HG03045 (cell line): ENCODE measurements at regions not wholly inside any gene's neighbourhood (a gene's known extent, or its start where the extent isn't known, plus 50 kb on each side); places are given as distances from the start of the nearest gene placed in this dataset.
"Not testable (repeated sequence)": the region's sequence is repeated elsewhere in the genome, so short reads cannot be mapped to it uniquely, and the experiment has no call there.

ENCODE experiments used
- ATAC-seq: cut with Tn5 transposase; IDR thresholded peaks from one replicate; pipeline ENCODE4 v1.9.1; 2021; ENCODE audit warnings: mild to moderate bottlenecking, moderate library complexity; ENCODE audit not compliant: unreplicated experiment

DNA sequence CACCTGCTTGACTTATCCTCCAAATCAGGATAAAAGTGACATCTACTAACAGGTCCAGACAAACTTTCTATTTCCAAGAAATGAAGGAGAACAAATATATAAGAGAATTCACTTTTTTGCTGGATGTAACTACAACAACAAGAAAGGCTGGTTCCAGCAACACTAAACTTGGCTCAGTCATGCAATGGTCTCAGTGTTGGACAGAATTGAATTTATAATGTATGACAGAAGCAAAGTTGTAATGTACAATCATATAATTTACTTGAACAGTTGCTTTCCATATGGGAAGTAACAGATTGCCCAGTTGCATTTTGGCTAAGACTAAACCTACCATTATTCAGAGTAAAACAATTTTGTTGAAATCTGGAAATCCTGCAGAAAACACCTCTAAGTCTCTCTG is 183.3 kb upstream of the INTU start:
- no peak for ATAC-seq

DNA sequence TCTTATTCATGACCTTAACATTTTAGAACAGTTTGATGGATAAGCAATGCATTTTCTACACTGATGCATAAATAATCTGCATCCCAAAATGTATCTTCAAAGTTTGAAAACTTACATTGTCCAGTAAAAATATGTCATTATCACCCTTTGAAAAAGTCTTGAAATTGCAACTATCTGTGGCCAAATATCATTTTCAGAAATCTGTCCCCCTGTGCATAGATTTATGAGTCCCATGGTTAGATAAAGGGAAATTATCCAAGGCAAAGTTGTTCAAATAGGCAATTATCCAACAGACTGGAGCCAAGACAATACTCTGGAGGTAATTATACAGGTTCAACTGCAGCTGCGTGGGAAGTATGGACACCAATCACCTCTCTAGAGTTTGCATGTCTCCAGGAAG is 182.5 kb upstream of the INTU start:
- ATAC-seq, result no peak

GRCh38 chr4:127463883-127464282 is 168.9 kb upstream of the INTU start:
- ATAC-seq, result no peak

DNA sequence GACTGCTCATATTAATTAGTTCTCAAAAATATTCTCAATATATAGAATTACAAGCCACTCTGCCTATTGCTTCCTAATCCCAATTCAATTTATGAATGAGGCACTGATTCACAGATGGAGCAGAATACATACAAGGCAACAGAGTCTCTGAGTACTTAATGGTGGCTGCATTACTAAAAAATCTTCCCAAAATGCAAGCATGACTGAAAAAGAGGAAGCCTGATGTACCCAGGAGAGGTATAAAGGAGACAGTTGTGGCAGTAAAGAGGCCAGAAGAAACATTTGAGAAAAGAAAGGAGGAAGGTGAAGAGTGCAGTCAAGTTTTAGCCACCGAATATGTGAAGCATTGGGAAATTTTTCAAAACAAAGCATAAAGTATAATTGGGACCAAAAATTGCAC is 163.2 kb upstream of the INTU start:
- ATAC-seq, result no peak

DNA sequence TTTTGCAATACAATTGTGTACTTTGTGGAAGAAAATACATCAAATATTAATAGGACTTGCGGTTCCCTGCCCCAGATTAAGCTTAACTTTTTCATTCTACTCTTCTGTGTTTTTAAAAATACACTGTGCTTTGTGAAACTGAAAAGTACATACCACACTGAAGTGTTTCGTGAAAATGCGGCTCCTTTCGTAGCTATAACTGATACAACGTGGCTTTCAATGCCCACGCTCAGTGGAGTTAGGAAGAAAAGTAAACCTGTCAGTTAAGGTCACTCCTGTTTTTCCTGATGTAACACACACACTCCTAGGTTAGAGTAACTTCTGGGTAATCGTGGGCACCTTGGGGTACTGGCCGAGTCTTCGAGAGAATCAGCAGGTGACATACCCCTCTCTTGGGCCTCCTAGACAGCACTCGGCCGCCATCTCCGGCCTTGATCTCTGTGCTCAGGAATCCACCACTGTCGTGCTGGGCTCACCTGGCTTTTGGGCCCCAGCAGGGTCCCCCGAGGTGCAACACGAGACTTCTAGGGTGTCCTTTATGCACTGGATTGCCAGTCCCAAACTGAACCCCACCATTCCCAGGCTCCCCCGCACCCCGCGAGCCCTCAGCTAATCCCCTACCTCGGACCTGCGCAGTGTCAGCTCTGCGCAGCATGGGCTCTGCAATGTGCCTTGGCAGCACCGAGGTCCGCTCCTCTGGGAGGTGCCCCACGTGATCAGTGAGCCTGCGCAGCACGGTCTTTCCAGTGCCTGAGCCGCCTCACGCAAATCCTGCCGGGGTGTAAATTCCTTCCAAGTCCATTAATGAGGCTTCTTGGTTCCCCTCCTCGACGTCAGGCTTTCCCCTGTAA is 162.6 kb upstream of the INTU start:
- ATAC-seq, result no peak

DNA sequence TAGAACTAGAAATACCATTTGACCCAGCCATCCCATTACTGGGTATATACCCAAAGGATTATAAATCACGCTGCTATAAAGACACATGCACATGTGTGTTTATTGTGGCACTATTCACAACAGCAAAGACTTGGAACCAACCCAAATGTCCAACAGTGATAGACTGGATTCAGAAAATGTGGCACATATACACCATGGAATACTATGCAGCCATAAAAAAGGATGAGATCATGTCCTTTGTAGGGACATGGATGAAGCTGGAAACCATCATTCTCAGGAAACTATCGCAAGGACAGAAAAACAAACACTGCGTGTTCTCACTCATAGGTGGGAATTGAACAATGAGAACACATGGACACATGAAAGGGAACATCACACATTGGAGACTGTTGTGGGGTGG is 154.5 kb upstream of the INTU start:
- ATAC-seq, result not testable (repeated sequence)

GRCh38 chr4:127479031-127479622 is 153.6 kb upstream of the INTU start:
- ATAC-seq, result no peak

- no peak for ATAC-seq
These were observed 150.7 kb upstream of the INTU start for GRCh38 chr4:127482049-127482448.

DNA sequence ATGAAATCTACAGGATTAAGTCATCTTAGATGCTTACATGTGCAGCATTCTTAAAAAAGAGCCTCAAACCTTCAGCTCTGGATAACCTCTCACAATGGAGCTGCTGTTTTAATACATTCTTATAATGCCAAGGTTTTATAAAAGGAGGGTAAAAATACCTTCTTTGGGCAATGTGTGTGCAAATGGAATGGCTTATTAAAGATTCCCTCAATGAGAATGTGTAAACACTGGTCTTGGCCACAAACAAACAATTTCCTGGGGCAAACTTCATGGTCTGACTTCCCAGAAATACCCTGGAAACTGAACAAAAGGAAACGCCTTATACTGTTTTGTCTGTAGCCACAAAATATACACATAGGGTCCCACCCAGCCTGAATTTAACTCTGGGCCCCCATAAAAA is 148.6 kb upstream of the INTU start:
- ATAC-seq, result no peak

DNA sequence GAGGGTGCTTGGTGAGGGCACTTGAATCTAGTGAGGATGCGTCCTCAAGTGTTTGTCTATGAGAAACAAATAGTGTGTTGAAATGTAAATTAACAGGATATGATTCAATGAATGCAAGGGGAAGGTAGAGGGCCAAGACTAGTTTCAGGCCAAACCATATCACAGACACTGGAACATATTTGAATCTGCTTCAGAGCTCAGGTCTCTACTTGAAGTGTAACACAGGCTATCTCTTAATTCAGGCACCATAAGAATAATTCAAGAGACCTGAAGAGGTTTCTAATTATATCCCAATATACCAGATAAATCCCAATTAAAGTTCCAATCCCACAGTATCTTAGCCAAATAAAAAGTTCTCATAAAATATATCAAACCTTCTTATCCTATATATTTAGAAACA is 146.5 kb upstream of the INTU start:
- ATAC-seq, result no peak

DNA sequence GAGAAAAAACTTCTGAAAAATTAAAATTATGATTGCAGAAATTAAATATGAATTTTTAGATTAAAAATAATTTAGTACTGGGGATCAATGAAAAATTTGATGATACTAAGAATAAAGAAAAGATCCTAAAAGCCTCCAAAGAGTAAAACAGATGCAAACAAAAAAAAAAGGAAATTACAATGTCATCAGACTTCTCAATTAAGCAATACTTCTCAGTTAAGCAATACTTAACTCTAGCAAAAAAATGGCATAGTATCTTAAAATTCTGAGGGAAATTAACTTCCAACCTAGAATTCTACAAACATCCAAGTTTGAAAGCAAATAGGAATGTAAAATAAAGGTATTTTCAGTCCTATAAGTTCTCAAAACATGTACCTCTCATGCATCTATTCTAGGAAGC is 141.2 kb upstream of the INTU start:
- ATAC-seq, result no peak

DNA sequence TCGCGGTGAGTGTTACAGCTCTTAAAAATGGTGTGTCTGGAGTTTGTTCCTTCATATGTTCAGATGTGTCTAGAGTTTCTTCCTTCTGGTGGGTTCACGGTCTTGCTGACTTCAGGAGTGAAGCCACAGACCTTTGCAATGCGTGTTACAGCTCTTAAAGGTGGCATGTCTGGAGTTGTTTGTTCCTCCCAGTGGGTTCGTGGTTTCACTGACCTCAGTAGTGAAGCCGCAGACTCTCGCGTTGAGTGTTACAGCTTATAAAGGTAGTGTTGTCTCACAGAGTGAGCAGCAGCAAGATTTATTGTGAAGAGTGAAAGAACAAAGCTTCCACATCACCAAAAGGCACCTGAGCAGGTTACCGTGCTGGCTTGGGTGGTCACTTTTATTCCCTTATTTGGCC is 135.9 kb upstream of the INTU start:
- not testable (repeated sequence) for ATAC-seq

DNA sequence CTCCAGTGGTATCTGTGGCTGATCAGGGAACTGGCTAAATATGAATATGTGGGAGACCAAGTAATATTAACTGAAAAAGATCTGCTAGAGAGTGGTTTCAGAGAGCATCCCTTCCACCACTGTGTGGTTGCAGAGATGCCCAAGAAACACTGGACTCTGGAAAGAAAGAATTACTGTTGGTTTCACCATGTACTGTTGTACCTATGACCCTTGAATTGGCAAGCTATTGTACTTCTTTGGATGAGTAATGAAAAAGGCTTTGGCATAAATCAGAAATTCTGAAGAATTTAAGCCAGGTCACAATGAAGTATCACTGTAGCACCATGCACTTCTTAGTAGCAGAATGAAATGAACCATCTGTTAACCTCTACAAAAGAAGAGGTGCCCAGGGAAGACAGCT is 134.4 kb upstream of the INTU start:
- no peak for ATAC-seq

GRCh38 chr4:127500242-127500641 is 132.5 kb upstream of the INTU start:
- no peak for ATAC-seq

DNA sequence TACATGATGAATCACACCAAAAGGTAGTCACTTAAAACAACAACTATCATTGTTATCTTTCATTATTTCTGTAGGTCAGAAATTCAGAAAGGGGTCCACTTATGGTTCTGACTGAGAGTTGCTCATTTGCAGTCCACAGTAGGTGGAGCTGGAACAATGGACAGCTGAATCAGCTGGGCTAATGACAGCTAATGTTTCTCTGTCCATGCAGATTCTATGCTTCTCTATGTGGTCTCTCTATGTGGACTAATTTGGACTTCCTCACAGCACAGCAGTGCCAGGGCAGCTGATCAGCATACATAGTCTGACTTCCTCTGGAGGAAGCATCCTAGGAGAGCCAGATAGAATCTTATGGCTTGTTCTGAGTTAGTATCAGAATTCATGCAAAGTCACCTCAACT is 131.7 kb upstream of the INTU start:
- no peak for ATAC-seq

GRCh38 chr4:127503111-127503510 is 129.6 kb upstream of the INTU start:
- no peak for ATAC-seq

DNA sequence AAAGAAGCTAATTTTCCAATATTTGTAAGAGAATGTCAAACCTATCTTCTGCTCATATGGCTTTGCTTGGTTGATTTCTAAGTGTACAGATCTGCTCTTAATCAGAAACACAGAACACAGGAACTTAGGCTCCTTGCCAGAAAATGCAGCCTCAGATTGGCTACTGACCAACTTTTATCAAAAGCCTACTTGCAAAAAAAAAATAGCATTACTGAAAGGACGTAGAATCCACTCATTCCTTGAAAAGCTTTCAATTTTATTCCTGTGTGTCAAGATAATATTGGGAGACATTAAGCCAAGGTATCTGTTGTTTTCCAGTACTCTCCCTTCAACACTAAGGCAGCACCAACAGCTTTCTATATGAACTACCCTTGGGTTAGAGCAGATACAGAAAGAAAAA is 127.6 kb upstream of the INTU start:
- ATAC-seq, result no peak

DNA sequence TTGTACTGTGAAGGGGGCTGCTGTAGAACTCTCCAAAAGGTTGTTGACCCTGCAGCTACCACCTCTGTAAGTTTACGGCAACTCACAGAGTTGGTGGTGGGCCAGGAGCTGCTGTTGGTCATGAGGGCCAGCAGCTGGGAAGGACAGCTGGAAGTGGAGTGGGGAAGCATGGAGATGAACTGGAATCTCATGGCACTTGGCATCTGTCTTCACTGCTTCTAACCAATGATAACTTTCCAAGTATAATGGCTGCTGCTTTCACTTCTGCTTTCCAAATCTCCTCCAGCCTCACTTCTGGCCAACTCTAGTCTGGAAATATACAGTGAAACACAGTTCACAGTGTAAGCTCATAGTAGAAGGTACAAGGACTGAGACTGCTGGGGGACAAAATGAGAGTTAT is 126.5 kb upstream of the INTU start:
- ATAC-seq, result no peak

DNA sequence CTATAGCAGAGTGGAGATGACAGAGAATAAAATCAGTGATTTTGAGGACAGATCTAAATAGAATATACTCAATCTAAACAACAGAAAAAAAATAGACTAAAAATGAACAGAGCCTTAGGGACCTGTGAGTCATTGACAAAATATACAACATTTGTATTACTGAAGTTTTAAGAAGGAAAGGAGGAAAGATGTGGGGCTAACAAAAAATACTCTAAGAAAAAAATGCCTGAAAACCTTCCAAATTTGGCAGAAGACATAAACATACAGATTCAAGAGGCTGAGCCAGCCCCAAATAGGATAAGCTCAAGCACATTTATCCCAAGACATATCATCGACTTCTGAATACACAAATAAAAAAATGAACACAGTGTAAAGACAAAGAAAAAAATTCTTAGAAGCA is 123.6 kb upstream of the INTU start:
- ATAC-seq, result no peak

GRCh38 chr4:127512672-127513071 is 120.1 kb upstream of the INTU start:
- not testable (repeated sequence) for ATAC-seq

DNA sequence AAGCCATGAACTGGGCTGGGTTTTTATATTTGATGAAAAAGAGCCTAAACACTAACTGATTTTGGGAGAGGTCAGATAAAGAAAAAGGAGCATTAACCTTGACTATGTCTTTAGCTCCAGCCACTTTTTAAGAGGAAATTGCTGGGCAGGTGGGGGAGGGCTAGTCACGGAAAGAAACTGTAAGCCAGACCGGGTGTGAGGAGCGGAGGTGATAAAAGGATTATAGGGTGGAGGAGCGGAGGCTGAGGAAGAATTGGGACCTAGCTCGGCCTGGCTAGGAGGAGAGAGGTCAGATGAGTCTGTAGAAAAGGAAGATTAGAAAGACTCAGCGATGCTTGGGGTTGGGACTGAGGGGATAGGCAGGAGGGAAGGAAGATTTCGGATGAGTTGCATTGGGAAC is 117.5 kb upstream of the INTU start:
- not testable (repeated sequence) for ATAC-seq

DNA sequence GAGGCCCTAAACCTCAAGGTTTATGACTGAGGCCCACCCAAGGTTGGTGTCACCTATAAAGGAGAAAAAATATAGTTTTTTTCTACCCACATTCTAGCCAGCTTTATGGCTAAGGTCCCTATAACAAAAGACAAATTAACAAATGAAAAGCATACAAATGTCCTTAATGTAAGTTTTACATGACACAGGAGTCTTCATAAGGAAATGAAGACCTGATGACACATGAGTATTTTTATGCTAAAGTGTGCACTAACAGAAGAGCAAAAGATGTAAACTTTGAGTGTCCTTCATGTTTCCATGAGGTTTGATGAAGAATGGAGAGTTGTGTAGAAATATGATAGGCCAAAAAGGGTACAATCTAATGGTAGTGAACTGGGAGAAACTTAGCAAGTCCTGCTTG is 114.7 kb upstream of the INTU start:
- ATAC-seq, result no peak

GRCh38 chr4:127521463-127521862 is 111.3 kb upstream of the INTU start:
- no peak for ATAC-seq
